ENCODE measurements at regions not wholly inside any gene's neighbourhood (a gene's known extent, or its start where the extent isn't known, plus 50 kb on each side); places are given as distances from the start of the nearest gene placed in this dataset.

GRCh38 chr11:121839781-121840180 lies 276.2 kb downstream of the BLID start:
- TF ChIP-seq CTCF (conservative IDR thresholded peaks at IDR 0.05) (no peak), ZFX (IDR thresholded peaks at IDR 0.05) (no peak)
- H3K27ac ChIP-seq = no peak overlapping the region

DNA sequence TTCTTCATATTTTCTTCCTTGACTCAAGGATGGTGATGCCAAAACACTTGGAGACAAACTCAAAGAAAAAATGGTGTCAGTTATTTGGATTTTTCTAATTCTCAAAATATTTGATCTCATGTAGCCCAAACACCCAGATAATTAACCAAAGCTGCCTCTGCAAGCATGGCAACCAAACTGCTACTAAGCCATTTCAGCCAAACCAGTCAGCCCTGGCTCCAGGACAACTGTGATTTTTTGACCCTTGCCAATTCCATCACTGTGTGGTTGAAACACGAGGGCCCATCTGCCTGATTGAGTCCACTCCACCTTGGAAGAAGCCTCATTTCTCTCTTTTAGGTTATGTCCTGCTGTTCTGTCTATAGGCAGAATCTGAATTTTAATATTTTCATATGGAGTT lies 277.4 kb downstream of the BLID start:
- TF ChIP-seq ZFX (IDR thresholded peaks at IDR 0.05) = no peak
- TF ChIP-seq CTCF (conservative IDR thresholded peaks at IDR 0.05) = no peak
- no peak overlapping the region for H3K27ac ChIP-seq

GRCh38 chr11:121833970-121834369 lies 282.0 kb downstream of the BLID start:
- no peak overlapping the region for H3K27ac ChIP-seq
- TF ChIP-seq CTCF (conservative IDR thresholded peaks at IDR 0.05) (no peak), ZFX (IDR thresholded peaks at IDR 0.05) (no peak)

GRCh38 chr11:121829159-121829643 lies 286.8 kb downstream of the BLID start:
- H3K27ac ChIP-seq = no peak overlapping the region

DNA sequence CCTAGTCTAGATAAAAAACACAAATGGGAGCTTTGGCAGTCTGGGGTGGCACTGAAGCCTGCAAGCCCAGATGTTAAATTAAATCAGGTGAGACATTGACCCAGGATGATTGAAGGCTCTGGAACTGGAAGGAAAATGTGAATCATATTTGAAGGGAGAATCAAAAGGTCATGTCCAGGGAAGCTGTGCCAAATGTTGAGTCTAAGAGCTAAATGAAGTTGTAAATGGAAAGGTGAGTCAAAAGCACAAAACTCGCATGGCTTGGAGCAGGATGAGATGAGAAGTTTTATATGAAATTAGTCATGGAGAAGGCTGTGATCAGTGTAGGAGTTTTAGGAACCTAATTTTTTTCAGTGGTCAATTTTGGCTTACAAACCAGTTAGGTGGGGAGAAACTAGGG lies 301.1 kb downstream of the BLID start:
- no peak overlapping the region for H3K27ac ChIP-seq
- TF ChIP-seq ZFX (IDR thresholded peaks at IDR 0.05) (no peak), CTCF (conservative IDR thresholded peaks at IDR 0.05) (no peak)

More at GRCh38 chr11:121829159-121829643, 286.8 kb downstream of the BLID start:
- no peak for TF ChIP-seq CTCF (conservative IDR thresholded peaks at IDR 0.05)
- no peak for TF ChIP-seq ZFX (IDR thresholded peaks at IDR 0.05)

GRCh38 chr11:121814296-121814695 lies 301.7 kb downstream of the BLID start:
- TF ChIP-seq CTCF (conservative IDR thresholded peaks at IDR 0.05) (no peak), ZFX (IDR thresholded peaks at IDR 0.05) (no peak)
- no peak overlapping the region for H3K27ac ChIP-seq

- H3K27ac ChIP-seq = no peak overlapping the region
These were observed 305.7 kb downstream of the BLID start for GRCh38 chr11:121810291-121810690.

More at GRCh38 chr11:121810291-121810690, 305.7 kb downstream of the BLID start:
- TF ChIP-seq CTCF (conservative IDR thresholded peaks at IDR 0.05) (no peak), ZFX (IDR thresholded peaks at IDR 0.05) (no peak)

Data from C4-2B (cell line).